Fibroblast of mammary gland (primary cell): ENCODE measurements at regions not wholly inside any gene's neighbourhood (a gene's known extent, or its start where the extent isn't known, plus 50 kb on each side); places are given as distances from the start of the nearest gene placed in this dataset.

Experiments
- DNase-seq: peaks from one replicate; pipeline ENCODE4 v3.0.0-alpha.2; 2010; ENCODE audit warnings: low read depth
- H3K4me3 ChIP-seq: 2 replicates; pipeline ENCODE4 v1.5.1; 2011; ENCODE audit warnings: low read depth, mild to moderate bottlenecking, low read length, moderate library complexity; ENCODE audit not compliant: control insufficient read depth
- CTCF ChIP-seq: conservative IDR thresholded peaks from 2 replicates; pipeline ENCODE4 v1.5.1; 2011; ENCODE audit warnings: low read depth, low read length, inconsistent platforms; ENCODE audit not compliant: control insufficient read depth, insufficient read depth

GRCh38 chr11:28763151-28763550 lies 655.0 kb downstream of the METTL15 start:
- TF ChIP-seq CTCF: no peak
- no peak for DNase-seq

DNA sequence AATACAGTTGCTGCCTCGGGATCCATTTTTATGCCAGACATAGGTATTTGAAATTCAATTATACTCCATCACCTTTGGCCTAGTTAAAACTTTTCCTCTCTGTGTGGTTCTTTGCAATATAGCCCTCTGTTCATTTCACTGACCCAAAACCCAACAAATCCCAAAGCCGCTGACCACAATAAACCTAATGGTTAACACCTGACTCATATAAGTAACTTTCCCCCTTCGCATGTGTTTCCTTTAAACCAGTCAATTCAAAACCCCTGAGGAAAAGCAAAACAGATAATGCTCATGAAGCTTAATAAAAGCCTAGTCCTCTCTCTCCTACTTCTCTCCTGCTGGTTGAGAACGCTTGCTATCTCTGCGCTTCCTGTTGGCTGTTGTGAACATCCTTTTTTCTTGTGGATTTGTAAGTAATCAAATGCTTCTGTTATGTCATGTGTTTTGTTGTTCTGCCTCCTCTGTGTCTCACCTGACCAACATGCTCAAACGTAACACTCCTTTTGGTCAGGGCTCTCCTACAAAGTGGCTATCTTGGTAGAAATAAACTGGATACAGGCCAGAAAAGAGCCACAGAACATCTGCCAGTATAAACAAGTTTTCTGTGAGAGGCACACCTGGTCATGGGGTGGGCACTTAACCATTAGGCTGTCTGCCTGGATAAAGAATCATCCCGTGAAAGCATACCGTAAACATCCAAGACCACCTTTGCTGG lies 652.6 kb downstream of the METTL15 start:
- no peak for TF ChIP-seq CTCF
- peak; percentile 6 for DNase-seq
- H3K4me3 ChIP-seq: no peak overlapping the region

More at GRCh38 chr11:28763151-28763550, 655.0 kb downstream of the METTL15 start:
- no peak overlapping the region for H3K4me3 ChIP-seq

DNA sequence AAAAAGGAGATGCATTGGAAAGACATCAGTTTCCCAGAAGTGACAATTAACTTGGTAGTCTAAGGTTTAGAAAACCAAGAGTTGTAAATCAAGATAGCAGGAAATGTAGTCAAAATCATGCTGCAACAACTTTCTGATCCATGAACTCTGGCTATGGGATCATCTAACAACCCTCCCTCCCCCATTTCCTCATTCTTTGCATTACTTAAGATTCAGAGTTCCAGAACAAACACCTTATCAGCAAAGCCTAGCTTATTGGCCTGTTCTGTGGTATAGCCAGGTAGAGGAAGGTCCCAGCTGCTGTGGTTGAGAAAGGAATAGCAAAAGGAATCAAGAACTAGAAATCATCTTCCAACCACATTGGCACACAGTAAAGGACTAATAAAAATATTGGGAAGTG lies 651.1 kb downstream of the METTL15 start:
- H3K4me3 ChIP-seq: no peak overlapping the region
- DNase-seq: no peak
- TF ChIP-seq CTCF: no peak

DNA sequence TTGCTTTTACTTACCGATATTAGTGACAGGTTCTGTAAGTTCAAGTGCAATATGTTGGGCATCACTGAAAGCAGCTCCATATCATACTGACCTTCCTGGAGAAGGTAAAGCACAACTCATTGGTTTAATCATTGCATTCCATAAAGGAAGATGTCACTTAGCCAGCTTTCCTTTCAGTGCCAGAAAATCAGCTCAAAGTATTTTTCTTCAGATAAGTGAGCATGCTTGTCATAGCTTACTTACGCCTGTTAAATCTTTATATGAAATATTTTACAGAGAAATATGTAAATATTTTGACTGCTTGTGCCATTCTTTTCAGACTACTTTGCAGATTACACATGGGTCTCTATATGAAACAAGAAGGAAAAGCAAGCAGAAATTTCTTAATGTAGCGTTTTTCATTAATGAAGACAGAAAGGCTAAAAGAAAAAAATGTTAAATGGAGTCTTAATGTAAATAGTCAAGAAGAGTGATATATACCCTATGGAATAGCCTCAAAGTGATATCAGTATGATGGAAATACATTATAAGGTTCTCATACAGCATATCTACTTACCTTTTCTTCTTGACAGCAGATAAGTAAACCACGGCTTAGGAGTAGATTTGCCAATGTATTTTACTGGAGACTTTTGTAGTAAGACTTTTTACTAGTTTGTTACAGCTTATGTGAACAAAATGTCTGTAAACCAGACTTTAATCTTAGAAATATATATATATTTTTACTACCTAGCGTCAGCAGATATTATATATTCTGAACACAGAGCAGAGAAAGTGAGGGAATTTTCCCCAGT lies 649.7 kb downstream of the METTL15 start:
- no peak for TF ChIP-seq CTCF
- H3K4me3 ChIP-seq: no peak overlapping the region
- DNase-seq: no peak

DNA sequence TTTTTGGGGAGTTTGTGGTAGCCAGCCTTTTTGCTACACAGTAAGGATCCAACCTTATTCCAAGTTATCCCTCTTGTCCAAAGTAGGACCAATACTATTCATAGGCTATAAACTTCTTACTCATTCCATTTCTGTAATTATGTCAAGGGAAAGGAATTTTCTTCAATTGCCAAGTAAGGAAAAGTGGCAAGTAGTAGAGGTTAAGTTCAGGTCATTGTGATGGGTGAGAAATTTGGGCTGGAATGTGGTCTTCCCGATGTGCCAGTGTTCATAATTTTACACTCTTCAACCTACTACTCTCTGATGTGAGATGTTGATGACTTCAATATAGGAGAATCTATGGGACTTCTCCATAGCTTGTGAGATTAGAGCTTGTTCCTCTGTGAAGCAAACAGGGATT lies 648.8 kb downstream of the METTL15 start:
- H3K4me3 ChIP-seq: no peak overlapping the region
- DNase-seq: peak; percentile 23
- TF ChIP-seq CTCF: no peak

GRCh38 chr11:28743061-28743550 lies 634.9 kb downstream of the METTL15 start:
- no peak for TF ChIP-seq CTCF
- no peak overlapping the region for H3K4me3 ChIP-seq
- DNase-seq: no peak
